Mesenchymal stem cell (in vitro differentiated cells and primary cell): ENCODE measurements at regions not wholly inside any gene's neighbourhood (a gene's known extent, or its start where the extent isn't known, plus 50 kb on each side); places are given as distances from the start of the nearest gene placed in this dataset.

Experiments
- DNase-seq: peaks from one replicate; pipeline ENCODE4 v3.0.0-alpha.2; 2013
- H2AFZ ChIP-seq: one replicate; pipeline ENCODE4 v1.6.1; 2013; ENCODE audit warnings: low read depth, mild to moderate bottlenecking, control low read depth, inconsistent platforms, low read length, moderate library complexity
- H2AK5ac ChIP-seq: 2 replicates; pipeline ENCODE4 v1.6.1; 2013; ENCODE audit warnings: low read length, moderate library complexity, mild to moderate bottlenecking, inconsistent platforms; ENCODE audit not compliant: severe bottlenecking
- H2BK120ac ChIP-seq: one replicate; pipeline ENCODE4 v1.6.1; 2013; ENCODE audit warnings: low read depth, mild to moderate bottlenecking, inconsistent platforms, low read length, moderate library complexity
- H2BK12ac ChIP-seq, 2 experiments: one replicate each; pipeline ENCODE4 v1.6.1; 2013; ENCODE audit warnings: inconsistent platforms in 2 of 2, low read length in 2 of 2, mild to moderate bottlenecking in 2 of 2, moderate library complexity in 2 of 2, control low read depth in 1 of 2
- H2BK15ac ChIP-seq: one replicate; pipeline ENCODE4 v1.6.1; 2013; ENCODE audit warnings: mild to moderate bottlenecking, low read depth, inconsistent platforms; ENCODE audit not compliant: poor library complexity, severe bottlenecking
- H2BK5ac ChIP-seq: 2 replicates; pipeline ENCODE4 v1.6.1; 2013; ENCODE audit warnings: low read depth, mild to moderate bottlenecking, low read length, control low read depth, inconsistent platforms; ENCODE audit not compliant: poor library complexity, severe bottlenecking
- H3K14ac ChIP-seq, 2 experiments: one replicate each; pipeline ENCODE4 v1.6.1; 2013; ENCODE audit warnings: inconsistent platforms in 2 of 2, low read length in 2 of 2, control low read depth in 1 of 2, mild to moderate bottlenecking in 1 of 2, moderate library complexity in 1 of 2
- H3K18ac ChIP-seq, 2 experiments: one replicate each; pipeline ENCODE4 v1.6.1; 2013; ENCODE audit warnings: inconsistent platforms in 2 of 2, low read length in 2 of 2, control low read depth in 1 of 2, low read depth in 1 of 2, mild to moderate bottlenecking in 1 of 2
- H3K23ac ChIP-seq, 2 experiments: one replicate each; pipeline ENCODE4 v1.6.1; 2013; ENCODE audit warnings: inconsistent platforms in 2 of 2, low read length in 2 of 2, mild to moderate bottlenecking in 2 of 2, moderate library complexity in 2 of 2, control low read depth in 1 of 2
- H3K27ac ChIP-seq: 2 replicates; pipeline ENCODE4 v1.5.1; 2013; ENCODE audit warnings: mild to moderate bottlenecking, moderate library complexity, low read length, control low read depth, inconsistent platforms; ENCODE audit not compliant: poor library complexity, severe bottlenecking
- H3K27me3 ChIP-seq, 2 experiments: 2 replicates each; pipeline versions ENCODE4 v1.6.1 to v1.7.0; 2013; ENCODE audit warnings: low read length in 2 of 2, mild to moderate bottlenecking in 2 of 2, moderate library complexity in 2 of 2, control low read depth in 1 of 2, inconsistent platforms in 1 of 2; ENCODE audit not compliant: control insufficient read depth in 1 of 2, insufficient read depth in 1 of 2
- H3K36me3 ChIP-seq, 2 experiments: 2 replicates each; pipeline versions ENCODE4 v1.6.1 to v1.7.0; 2013; ENCODE audit warnings: low read length in 2 of 2, control low read depth in 1 of 2, inconsistent platforms in 1 of 2, low read depth in 1 of 2, mild to moderate bottlenecking in 1 of 2; ENCODE audit not compliant: insufficient read depth in 2 of 2, control insufficient read depth in 1 of 2
- H3K4ac ChIP-seq, 2 experiments: one replicate each; pipeline ENCODE4 v1.6.1; 2013; ENCODE audit warnings: inconsistent platforms in 2 of 2, low read length in 2 of 2, mild to moderate bottlenecking in 2 of 2, moderate library complexity in 2 of 2, control low read depth in 1 of 2, low read depth in 1 of 2
- H3K4me1 ChIP-seq: 2 replicates; pipeline ENCODE4 v1.6.1; 2013; ENCODE audit warnings: low read depth, low read length, control low read depth; ENCODE audit not compliant: control insufficient read depth, insufficient read depth
- H3K4me2 ChIP-seq: 2 replicates; pipeline ENCODE4 v1.6.1; 2013; ENCODE audit warnings: low read length, mild to moderate bottlenecking, inconsistent platforms; ENCODE audit not compliant: poor library complexity, severe bottlenecking
- H3K4me3 ChIP-seq, 2 experiments: 2 replicates each; pipeline versions ENCODE4 v1.5.1 to v1.7.0; 2013; ENCODE audit warnings: low read length in 2 of 2, mild to moderate bottlenecking in 2 of 2, control low read depth in 1 of 2, low read depth in 1 of 2; ENCODE audit not compliant: insufficient read depth in 1 of 2
- H3K79me1 ChIP-seq: replicated peaks from 2 replicates; pipeline ENCODE4 v1.6.1; 2013; ENCODE audit warnings: mild to moderate bottlenecking, control low read depth, low read length, inconsistent platforms; ENCODE audit not compliant: poor library complexity, severe bottlenecking
- H3K9ac ChIP-seq: 2 replicates; pipeline ENCODE4 v1.7.0; 2013; ENCODE audit warnings: mild to moderate bottlenecking, low read length, moderate library complexity
- H3K9me3 ChIP-seq: 2 replicates; pipeline ENCODE4 v1.7.0; 2013; ENCODE audit warnings: mild to moderate bottlenecking, low read length; ENCODE audit not compliant: control insufficient read depth
- H4K8ac ChIP-seq: one replicate; pipeline ENCODE4 v1.6.1; 2013; ENCODE audit warnings: inconsistent platforms, mild to moderate bottlenecking, low read length, moderate library complexity
- H4K91ac ChIP-seq: one replicate; pipeline ENCODE4 v1.6.1; 2013; ENCODE audit warnings: mild to moderate bottlenecking, low read length, inconsistent platforms
- WGBS: methylation state at CpG from one replicate; pipeline ENCODE4 v1.1.7; 2013; ENCODE audit warnings: mixed read lengths; 5-methylcytosine and 5-hydroxymethylcytosine counted together

DNA sequence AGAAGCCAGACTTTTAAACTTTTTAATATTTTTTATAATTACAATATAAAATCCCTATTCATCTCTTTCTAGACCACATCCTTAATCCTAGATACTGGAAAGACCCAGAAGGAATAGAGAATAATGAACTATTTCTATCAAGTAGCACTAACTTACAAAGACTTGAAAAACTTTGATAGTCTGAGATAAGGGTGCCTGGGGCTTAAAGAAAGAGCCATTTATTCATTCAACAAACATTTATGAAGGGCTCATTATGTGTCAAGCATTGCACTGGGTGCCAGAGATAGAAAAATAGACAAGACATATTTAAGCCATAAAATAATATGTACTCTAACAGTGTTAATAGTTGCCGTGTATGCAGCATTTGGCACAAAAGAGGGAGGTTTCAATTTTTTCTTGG is 178.0 kb upstream of the EMCN start:
- Histone ChIP-seq H3K18ac (no peak overlapping the region), H3K79me1 (no peaks in the 10 kb centered on the region), H3K4me3 (no peak overlapping the region), H3K14ac (no peak overlapping the region), H2AK5ac (no peak overlapping the region), H3K9me3 (no peaks in the 10 kb centered on the region), H4K91ac (no peak overlapping the region), H3K4me2 (no peak overlapping the region), H3K36me3 (no peaks in the 10 kb centered on the region), H3K27me3 (no peaks in the 10 kb centered on the region), H2BK12ac (no peak overlapping the region), H2BK5ac (no peak overlapping the region), H3K4ac (no peak overlapping the region), H3K9ac (no peak overlapping the region), H3K27ac (no peak overlapping the region), H3K23ac (no peak overlapping the region), H3K4me1 (no peaks in the 10 kb centered on the region), H4K8ac (no peak overlapping the region), H2BK15ac (no peak overlapping the region), H2BK120ac (no peak overlapping the region), H2AFZ (no peak overlapping the region)
- WGBS, result 100% methylated on average over 1 of the region's 1 CpG
- no peak for DNase-seq

DNA sequence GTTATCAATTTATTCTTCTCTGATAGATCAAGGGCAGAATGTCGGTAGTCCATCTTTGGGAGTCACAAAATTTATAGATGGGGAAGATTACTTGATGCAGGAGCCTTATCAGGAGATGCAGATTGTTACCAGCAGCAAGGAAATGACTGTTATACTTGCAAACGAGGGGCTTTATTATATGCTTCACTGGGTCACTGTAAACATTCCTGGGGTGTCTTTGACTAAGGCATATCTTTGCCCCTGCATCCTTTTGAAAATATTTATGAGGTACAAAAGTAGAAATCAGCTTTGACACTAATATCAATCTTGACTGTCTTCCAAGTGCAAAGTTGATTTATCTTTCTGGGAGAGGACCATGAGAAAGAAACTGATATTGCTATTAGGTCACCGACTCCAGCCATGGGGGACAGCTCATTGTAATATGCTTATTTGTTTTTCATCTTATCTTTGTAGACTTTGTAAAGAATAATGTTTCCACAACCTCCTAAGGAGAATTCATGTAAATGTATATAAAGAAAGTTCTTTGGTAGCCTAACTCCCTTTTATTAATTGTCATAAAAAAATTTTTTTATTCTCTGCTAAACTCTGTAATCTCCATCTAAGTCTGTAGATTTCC is 177.3 kb upstream of the EMCN start:
- Histone ChIP-seq H3K27ac (no peak overlapping the region), H3K4me3 (no peak overlapping the region), H3K4ac (no peak overlapping the region), H2AFZ (no peak overlapping the region), H2BK120ac (no peak overlapping the region), H3K23ac (no peak overlapping the region), H3K36me3 (no peaks in the 10 kb centered on the region), H4K91ac (no peak overlapping the region), H3K27me3 (no peaks in the 10 kb centered on the region), H3K4me1 (no peaks in the 10 kb centered on the region), H3K9me3 (no peaks in the 10 kb centered on the region), H4K8ac (no peak overlapping the region), H3K9ac (no peak overlapping the region), H3K18ac (no peak overlapping the region), H3K14ac (no peak overlapping the region), H2AK5ac (no peak overlapping the region), H3K79me1 (no peaks in the 10 kb centered on the region), H3K4me2 (no peak overlapping the region), H2BK15ac (no peak overlapping the region), H2BK5ac (no peak overlapping the region), H2BK12ac (no peak overlapping the region)
- no peak for DNase-seq
- 57% methylated on average over 2 of the region's 3 CpGs for WGBS

DNA sequence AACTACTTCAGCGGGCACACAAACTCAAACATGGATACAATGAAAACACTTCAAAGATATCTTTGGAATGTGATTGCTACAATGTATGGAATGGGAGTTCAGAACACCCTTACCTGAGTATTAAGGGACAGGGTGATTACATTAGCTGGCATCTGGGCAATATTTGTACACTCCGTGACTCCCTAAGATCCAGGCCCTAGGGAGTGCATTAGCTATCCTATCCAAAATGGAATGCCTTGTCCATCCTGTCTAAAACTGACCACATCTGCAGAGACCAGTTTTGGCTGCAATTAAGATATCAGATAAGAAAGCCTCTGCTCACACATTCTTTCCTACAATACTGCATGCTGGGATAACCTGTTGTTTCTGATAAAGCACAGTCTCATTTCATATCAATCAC is 176.6 kb upstream of the EMCN start:
- no peak overlapping the region for H2AK5ac ChIP-seq
- no peak overlapping the region for H3K9ac ChIP-seq
- no peak overlapping the region for H3K27ac ChIP-seq
- H3K36me3 ChIP-seq, result no peaks in the 10 kb centered on the region
- no peak overlapping the region for H4K8ac ChIP-seq
- WGBS, result 98% methylated on average over 1 of the region's 2 CpGs
- no peak overlapping the region for H3K14ac ChIP-seq
- H3K4me1 ChIP-seq, result no peaks in the 10 kb centered on the region
- no peak overlapping the region for H4K91ac ChIP-seq
- no peak overlapping the region for H3K23ac ChIP-seq
- H2BK5ac ChIP-seq, result no peak overlapping the region
- no peak overlapping the region for H2AFZ ChIP-seq
- H2BK15ac ChIP-seq, result no peak overlapping the region
- H2BK12ac ChIP-seq, result no peak overlapping the region
- no peak overlapping the region for H3K4me3 ChIP-seq
- no peak overlapping the region for H3K4ac ChIP-seq
- no peaks in the 10 kb centered on the region for H3K79me1 ChIP-seq
- H3K18ac ChIP-seq, result no peak overlapping the region
- no peaks in the 10 kb centered on the region for H3K27me3 ChIP-seq
- DNase-seq, result no peak
- no peaks in the 10 kb centered on the region for H3K9me3 ChIP-seq
- H3K4me2 ChIP-seq, result no peak overlapping the region
- no peak overlapping the region for H2BK120ac ChIP-seq

DNA sequence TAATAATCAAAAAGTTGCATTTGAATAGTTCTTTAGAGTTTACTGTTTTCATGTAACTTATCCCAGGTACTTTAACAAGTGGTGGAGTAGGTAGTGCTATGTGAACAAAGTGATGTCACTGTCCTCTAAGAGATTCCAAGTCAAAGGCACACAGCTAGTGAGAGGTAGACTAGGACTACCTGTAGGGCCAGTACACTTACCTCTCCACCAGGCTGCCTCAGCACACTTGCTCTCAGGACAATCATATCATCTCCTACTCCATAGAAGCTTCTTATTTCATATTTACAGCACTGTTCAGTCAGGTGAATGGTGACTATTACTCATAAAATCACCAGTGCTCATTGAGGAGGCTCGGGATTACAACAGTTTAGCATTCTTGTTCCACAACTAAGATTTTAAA is 173.0 kb upstream of the EMCN start:
- H3K4me3 ChIP-seq, result no peak overlapping the region
- H4K8ac ChIP-seq, result no peak overlapping the region
- H2BK12ac ChIP-seq, result no peak overlapping the region
- H2AFZ ChIP-seq, result no peak overlapping the region
- no peak overlapping the region for H2AK5ac ChIP-seq
- no peak overlapping the region for H2BK15ac ChIP-seq
- WGBS, result no CpG with 5 or more reads among the region's 1 CpG
- no peak overlapping the region for H3K9ac ChIP-seq
- H4K91ac ChIP-seq, result no peak overlapping the region
- H2BK120ac ChIP-seq, result no peak overlapping the region
- no peak for DNase-seq
- H3K18ac ChIP-seq, result no peak overlapping the region
- no peaks in the 10 kb centered on the region for H3K27me3 ChIP-seq
- H3K23ac ChIP-seq, result no peak overlapping the region
- no peaks in the 10 kb centered on the region for H3K4me1 ChIP-seq
- no peak overlapping the region for H3K4me2 ChIP-seq
- H3K14ac ChIP-seq, result no peak overlapping the region
- H2BK5ac ChIP-seq, result no peak overlapping the region
- H3K36me3 ChIP-seq, result no peaks in the 10 kb centered on the region
- no peak overlapping the region for H3K27ac ChIP-seq
- no peaks in the 10 kb centered on the region for H3K9me3 ChIP-seq
- H3K79me1 ChIP-seq, result no peaks in the 10 kb centered on the region
- H3K4ac ChIP-seq, result no peak overlapping the region
